ENCODE measurements at regions not wholly inside any gene's neighbourhood (a gene's known extent, or its start where the extent isn't known, plus 50 kb on each side); places are given as distances from the start of the nearest gene placed in this dataset.

DNA sequence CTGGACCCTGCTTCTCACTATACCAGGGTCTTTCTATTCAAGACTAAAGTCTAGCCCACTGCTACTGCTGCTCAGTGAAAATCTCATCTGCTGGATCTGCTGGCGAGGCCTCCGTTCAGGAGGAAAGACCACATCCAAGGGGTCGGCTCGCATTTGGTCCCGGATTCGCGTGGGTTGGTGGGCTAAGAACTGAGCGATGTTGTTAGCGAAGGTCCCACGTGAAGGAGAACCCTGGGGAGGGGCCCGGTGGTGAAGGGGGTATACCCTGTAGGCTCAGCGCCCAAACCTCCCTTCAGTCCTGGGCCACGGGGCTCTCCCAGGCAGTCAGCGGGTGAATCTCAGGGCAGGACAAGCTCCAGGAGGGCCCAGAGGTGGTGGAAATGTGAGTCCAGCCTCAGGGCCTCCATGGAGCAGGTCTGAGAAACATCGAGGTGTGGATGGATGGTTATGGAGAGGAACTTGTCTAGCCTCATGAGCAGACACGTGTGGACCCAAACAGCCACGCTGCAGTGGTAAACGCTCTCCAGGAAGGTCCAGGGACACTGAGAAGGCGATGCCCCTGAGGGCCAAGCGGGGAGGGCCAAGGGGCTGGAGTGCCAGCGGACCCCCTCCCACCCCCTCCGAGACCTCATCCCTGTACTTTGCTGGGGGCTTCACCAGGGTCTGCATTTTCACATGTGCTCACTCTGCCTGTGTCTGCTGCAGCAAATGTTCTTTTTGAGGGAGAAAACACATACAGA is 152.3 kb downstream of the CTTN start:
- TF ChIP-seq POLR2A (IDR thresholded peaks at IDR 0.05; ENCODE audit: low read length) (no peak), GATA1 (IDR thresholded peaks at IDR 0.05; ENCODE audit: low read depth, low read length) (no peak)

All from erythroblast (primary cell).